Lung (tissue), 11 donors: ENCODE measurements at regions not wholly inside any gene's neighbourhood (a gene's known extent, or its start where the extent isn't known, plus 50 kb on each side); places are given as distances from the start of the nearest gene placed in this dataset.
A peak's percentile ranks its signal among the peaks of the same experiment; 100 is the strongest.
"Not testable (repeated sequence)": the region's sequence is repeated elsewhere in the genome, so short reads cannot be mapped to it uniquely, and the experiment has no call there.

Source experiments
- ATAC-seq: fragments of 200-7000 bp; cut with Tn5 transposase; one replicate; pipeline ENCODE4 v1.9.1; 2020; ENCODE audit warnings: moderate number of reproducible peaks; ENCODE audit not compliant: insufficient read depth, low FRiP score
- DNase-seq, 3 donors: peaks; one replicate each; pipeline ENCODE4 v3.0.0-alpha.2; 2013 to 2017
- H3K27ac ChIP-seq, 2 donors: one replicate each; pipeline ENCODE4 v1.5.1; 2013; ENCODE audit warnings: mild to moderate bottlenecking in 2 of 2, moderate library complexity in 2 of 2, control low read depth in 1 of 2, inconsistent platforms in 1 of 2, low read depth in 1 of 2, low read length in 1 of 2
- H3K27me3 ChIP-seq, 3 donors: one replicate each; pipeline ENCODE4 v1.5.1; 2013; ENCODE audit warnings: low read length in 2 of 3; ENCODE audit not compliant: control insufficient read depth in 3 of 3, insufficient read depth in 3 of 3
- H3K36me3 ChIP-seq, 4 donors: one replicate each; pipeline ENCODE4 v1.5.1; 2013; ENCODE audit warnings: low read length in 4 of 4, mild to moderate bottlenecking in 1 of 4, moderate library complexity in 1 of 4; ENCODE audit not compliant: control insufficient read depth in 4 of 4, insufficient read depth in 4 of 4
- H3K4me1 ChIP-seq, 5 donors: one replicate each; pipeline ENCODE4 v1.5.1; 2013; ENCODE audit warnings: low read length in 5 of 5, mild to moderate bottlenecking in 2 of 5, moderate library complexity in 1 of 5; ENCODE audit not compliant: control insufficient read depth in 5 of 5, insufficient read depth in 5 of 5
- H3K4me3 ChIP-seq: one replicate; pipeline ENCODE4 v1.5.1; 2013; ENCODE audit warnings: mild to moderate bottlenecking, control low read depth, moderate library complexity
- H3K9ac ChIP-seq, 2 donors: one replicate each; pipeline ENCODE4 v1.5.1; 2013; ENCODE audit warnings: low read length in 2 of 2, control low read depth in 1 of 2; ENCODE audit not compliant: insufficient read depth in 1 of 2
- H3K9me3 ChIP-seq, 4 donors: one replicate each; pipeline ENCODE4 v1.5.1; 2013; ENCODE audit warnings: low read length in 3 of 4, mild to moderate bottlenecking in 1 of 4, moderate library complexity in 1 of 4; ENCODE audit not compliant: control insufficient read depth in 4 of 4, insufficient read depth in 3 of 4
- WGBS, 2 donors: extraction: QIAGEN DNeasy Blood & Tissue Kit; methylation state at CpG; one replicate each; pipeline ENCODE4 v1.1.7; 2013; 5-methylcytosine and 5-hydroxymethylcytosine counted together
- TF ChIP-seq, protein P1 (sequence below): IDR thresholded peaks from 2 replicates; pipeline ENCODE4 v1.5.1; 2012; ENCODE audit warnings: mild to moderate bottlenecking; ENCODE audit errors: control extremely low read depth, extremely low read depth
- donor health status: control.
- donor health status: control.
- donor health status: Bipolar disorder and iron deficiency.
- donor health status: healthy.
- donor health status: DM: yes; HTN: yes; CAD: no.

DNA sequence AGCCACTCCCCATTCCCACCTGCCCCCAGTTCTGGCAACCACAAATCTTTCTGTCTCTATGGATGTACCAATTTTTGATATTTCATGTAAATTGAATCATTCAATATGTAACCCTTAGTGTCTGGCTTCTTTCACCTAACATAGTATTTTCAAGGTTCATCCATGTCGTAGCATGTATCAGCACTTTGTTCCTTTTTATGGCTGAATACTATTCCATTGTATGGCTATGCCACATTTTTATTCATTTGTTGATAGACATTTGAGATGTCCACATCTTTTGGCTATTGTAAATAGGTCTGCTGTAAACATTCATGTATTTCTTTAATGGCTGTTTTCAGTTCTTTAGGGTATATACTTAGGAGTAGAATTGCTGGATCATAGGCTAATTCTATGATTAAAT, 270.5 kb downstream of the FGFR2 start:
- no peak overlapping the region for H3K4me3 ChIP-seq
- H3K9me3 ChIP-seq = no peaks in the 10 kb centered on the region
- no peak overlapping the region for H3K9ac ChIP-seq
- DNase-seq (no peak), ATAC-seq (no peak)
- TF ChIP-seq, protein P1, sequence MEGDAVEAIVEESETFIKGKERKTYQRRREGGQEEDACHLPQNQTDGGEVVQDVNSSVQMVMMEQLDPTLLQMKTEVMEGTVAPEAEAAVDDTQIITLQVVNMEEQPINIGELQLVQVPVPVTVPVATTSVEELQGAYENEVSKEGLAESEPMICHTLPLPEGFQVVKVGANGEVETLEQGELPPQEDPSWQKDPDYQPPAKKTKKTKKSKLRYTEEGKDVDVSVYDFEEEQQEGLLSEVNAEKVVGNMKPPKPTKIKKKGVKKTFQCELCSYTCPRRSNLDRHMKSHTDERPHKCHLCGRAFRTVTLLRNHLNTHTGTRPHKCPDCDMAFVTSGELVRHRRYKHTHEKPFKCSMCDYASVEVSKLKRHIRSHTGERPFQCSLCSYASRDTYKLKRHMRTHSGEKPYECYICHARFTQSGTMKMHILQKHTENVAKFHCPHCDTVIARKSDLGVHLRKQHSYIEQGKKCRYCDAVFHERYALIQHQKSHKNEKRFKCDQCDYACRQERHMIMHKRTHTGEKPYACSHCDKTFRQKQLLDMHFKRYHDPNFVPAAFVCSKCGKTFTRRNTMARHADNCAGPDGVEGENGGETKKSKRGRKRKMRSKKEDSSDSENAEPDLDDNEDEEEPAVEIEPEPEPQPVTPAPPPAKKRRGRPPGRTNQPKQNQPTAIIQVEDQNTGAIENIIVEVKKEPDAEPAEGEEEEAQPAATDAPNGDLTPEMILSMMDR = no peak
- no peaks in the 10 kb centered on the region for H3K36me3 ChIP-seq
- H3K27me3 ChIP-seq = no peaks in the 10 kb centered on the region
- 92 to 93% methylated on average over 1 of the region's 1 CpG for WGBS, 2 donors
- H3K27ac ChIP-seq = no peak overlapping the region
- H3K4me1 ChIP-seq = peaks cover 0 to 18% (median 9%) of the 10 kb centered on the region in 5 donors

DNA sequence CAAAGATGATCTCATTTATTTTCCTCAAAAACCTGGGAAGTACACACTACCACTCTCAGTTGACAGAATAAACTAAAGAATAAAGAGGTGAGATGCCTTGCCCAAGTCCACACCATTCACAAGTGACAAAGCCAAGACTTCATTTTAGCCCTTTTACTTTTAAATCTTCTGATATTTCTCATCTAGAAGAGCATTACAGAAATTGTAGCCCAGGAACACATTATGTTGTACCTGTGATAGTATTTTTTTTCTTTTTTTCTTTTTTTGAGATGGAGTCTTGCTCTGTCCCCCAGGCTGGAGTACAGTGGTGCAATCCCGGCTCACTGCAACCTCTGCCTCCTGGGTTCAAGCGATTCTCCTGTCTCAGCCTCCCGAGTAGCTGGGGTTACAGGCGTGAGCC, 268.6 kb downstream of the FGFR2 start:
- H3K27me3 ChIP-seq, H3K27ac ChIP-seq, DNase-seq, ATAC-seq, H3K9me3 ChIP-seq, H3K9ac ChIP-seq, H3K36me3 ChIP-seq, H3K4me3 ChIP-seq: not testable (repeated sequence)
- peaks cover 0 to 18% (median 9%) of the 10 kb centered on the region in 5 donors for H3K4me1 ChIP-seq
- 90 to 91% methylated on average over 4 of the region's 4 CpGs for WGBS, 2 donors

DNA sequence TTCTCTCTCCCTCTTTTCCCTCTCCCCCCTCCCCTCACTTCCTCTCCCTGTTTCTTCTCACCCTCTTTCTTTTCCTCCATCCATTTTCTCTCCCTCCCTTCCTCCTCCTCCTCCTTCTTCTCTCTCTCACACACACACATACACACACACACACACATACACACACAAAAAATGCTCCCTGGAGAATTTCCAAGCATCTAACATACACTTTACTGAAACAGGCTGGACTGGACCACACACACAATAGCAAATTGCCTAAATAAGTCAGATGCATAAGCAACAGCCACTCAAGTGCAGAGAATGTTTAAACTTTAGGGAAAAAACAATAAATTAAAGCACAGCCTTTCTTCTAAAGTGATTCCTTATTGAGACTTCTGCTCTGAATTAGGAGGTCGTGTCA, 267.7 kb downstream of the FGFR2 start:
- Histone ChIP-seq H3K9ac (no peak overlapping the region), H3K4me1 (peaks cover 0 to 18% (median 9%) of the 10 kb centered on the region in 5 donors), H3K4me3 (no peak overlapping the region), H3K36me3 (no peaks in the 10 kb centered on the region), H3K27me3 (no peaks in the 10 kb centered on the region), H3K27ac (no peak overlapping the region), H3K9me3 (no peaks in the 10 kb centered on the region)
- TF ChIP-seq, protein P1 = no peak
- WGBS, 2 donors = 40 to 47% methylated on average over 1 of the region's 1 CpG
- DNase-seq = peak; percentile 83 to 97 (median 97)
- ATAC-seq = no peak

DNA sequence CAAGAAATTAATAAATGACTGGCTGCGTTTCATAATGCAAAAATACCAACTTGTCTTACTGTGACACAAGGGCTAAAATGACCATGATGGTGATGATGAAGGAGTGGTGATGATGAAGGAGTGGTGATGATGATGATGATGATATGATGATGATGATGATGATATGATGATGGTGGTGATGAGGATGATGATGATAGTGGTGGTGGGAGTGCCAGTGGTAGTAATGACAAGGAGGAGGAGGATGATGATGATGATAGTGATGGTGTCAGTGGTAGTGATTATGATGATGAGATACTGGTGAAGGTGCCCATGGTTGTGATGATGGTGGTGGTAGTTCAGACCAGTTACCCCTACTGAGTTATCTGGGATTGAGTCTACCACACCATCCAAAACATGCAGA, 265.9 kb downstream of the FGFR2 start:
- Histone ChIP-seq H3K9me3 (no peaks in the 10 kb centered on the region), H3K27ac (no peak overlapping the region), H3K36me3 (no peaks in the 10 kb centered on the region), H3K4me1 (peaks cover 0 to 28% (median 9%) of the 10 kb centered on the region in 5 donors), H3K4me3 (no peak overlapping the region), H3K9ac (no peak overlapping the region), H3K27me3 (no peaks in the 10 kb centered on the region)
- DNase-seq (no peak), ATAC-seq (no peak)
- TF ChIP-seq, protein P1 = no peak
- 88 to 90% methylated on average over 1 of the region's 1 CpG for WGBS, 2 donors
